ENCODE measurements at regions not wholly inside any gene's neighbourhood (a gene's known extent, or its start where the extent isn't known, plus 50 kb on each side); places are given as distances from the start of the nearest gene placed in this dataset.
A peak's percentile ranks its signal among the peaks of the same experiment; 100 is the strongest.

- H3K4me3 ChIP-seq (ENCODE audit: low read length in 2 of 2), result peak overlapping the region in 1 of 2 donors; percentile 25
- H3K4me2 ChIP-seq (ENCODE audit: insufficient read depth, low read length, poor library complexity, severe bottlenecking), result no peak overlapping the region
- H3K27ac ChIP-seq (replicated peaks; ENCODE audit: low read length), result no peak overlapping the region
These were observed 152.9 kb upstream of the MAP1B start for GRCh38 chr5:71954329-71954728.

GRCh38 chr5:71955723-71956122, 151.6 kb upstream of the MAP1B start:
- Histone ChIP-seq H2AFZ (ENCODE audit: low read length) (no peak overlapping the region), H2AK5ac (ENCODE audit: low read depth, low read length) (no peak overlapping the region), H2BK5ac (ENCODE audit: low read length) (no peak overlapping the region), H3K4me3 (ENCODE audit: low read length in 2 of 2) (no peak overlapping the region), H2BK15ac (ENCODE audit: low read length) (no peak overlapping the region), H3K27ac (replicated peaks; ENCODE audit: low read length) (no peak overlapping the region), H3K9ac (ENCODE audit: low read depth, low read length, poor library complexity) (no peak overlapping the region), H3K36me3 (replicated peaks in 1 of 2; ENCODE audit: control insufficient read depth in 2 of 2, insufficient read depth in 2 of 2, low read length in 2 of 2) (no peaks in the 10 kb centered on the region), H2BK120ac (ENCODE audit: low read depth, low read length) (no peak overlapping the region), H2BK12ac (ENCODE audit: low read length) (no peak overlapping the region), H3K23ac (ENCODE audit: low read depth, low read length, poor library complexity) (no peak overlapping the region), H3K18ac (ENCODE audit: low read length) (no peak overlapping the region), H3K4me1 (ENCODE audit: control insufficient read depth in 2 of 2, insufficient read depth in 1 of 2, low read depth in 1 of 2, low read length in 2 of 2) (peaks cover 10 to 18% of the 10 kb centered on the region in 2 donors), H3K79me1 (ENCODE audit: low read depth, low read length) (no peaks in the 10 kb centered on the region), H4K8ac (ENCODE audit: low read depth, low read length) (no peak overlapping the region), H4K91ac (ENCODE audit: low read depth, low read length, poor library complexity) (no peak overlapping the region), H3K4me2 (ENCODE audit: insufficient read depth, low read length, poor library complexity, severe bottlenecking) (no peak overlapping the region), H3K14ac (ENCODE audit: low read length) (no peak overlapping the region), H3K27me3 (ENCODE audit: control insufficient read depth in 3 of 3, insufficient read depth in 3 of 3, low read depth in 1 of 3, low read length in 3 of 3) (no peaks in the 10 kb centered on the region), H3K4ac (ENCODE audit: low read length) (no peak overlapping the region), H3K9me3 (replicated peaks in 1 of 2; ENCODE audit: control insufficient read depth in 2 of 2, insufficient read depth in 1 of 2, low read depth in 1 of 2, low read length in 2 of 2) (no peaks in the 10 kb centered on the region)
- DNase-seq (ENCODE audit: low spot score), result no peak
- WGBS, 2 donors (ENCODE audit: extremely low coverage in 2 of 2, insufficient read length in 2 of 2, insufficient replicate concordance in 1 of 2), result no CpG with 5 or more reads among the region's 9 CpGs

More at GRCh38 chr5:71954329-71954728, 152.9 kb upstream of the MAP1B start:
- Histone ChIP-seq H3K18ac (ENCODE audit: low read length) (no peak overlapping the region), H2BK5ac (ENCODE audit: low read length) (no peak overlapping the region), H3K14ac (ENCODE audit: low read length) (peak overlapping the region; percentile 57), H4K91ac (ENCODE audit: low read depth, low read length, poor library complexity) (no peak overlapping the region), H3K36me3 (replicated peaks in 1 of 2; ENCODE audit: control insufficient read depth in 2 of 2, insufficient read depth in 2 of 2, low read length in 2 of 2) (no peaks in the 10 kb centered on the region), H3K9ac (ENCODE audit: low read depth, low read length, poor library complexity) (no peak overlapping the region), H3K23ac (ENCODE audit: low read depth, low read length, poor library complexity) (no peak overlapping the region), H2BK15ac (ENCODE audit: low read length) (no peak overlapping the region), H3K4me1 (ENCODE audit: control insufficient read depth in 2 of 2, insufficient read depth in 1 of 2, low read depth in 1 of 2, low read length in 2 of 2) (peaks cover 10 to 20% of the 10 kb centered on the region in 2 donors), H2AFZ (ENCODE audit: low read length) (no peak overlapping the region), H2AK5ac (ENCODE audit: low read depth, low read length) (peak overlapping the region; percentile 51), H3K4ac (ENCODE audit: low read length) (no peak overlapping the region), H4K8ac (ENCODE audit: low read depth, low read length) (no peak overlapping the region), H3K27me3 (ENCODE audit: control insufficient read depth in 3 of 3, insufficient read depth in 3 of 3, low read depth in 1 of 3, low read length in 3 of 3) (no peaks in the 10 kb centered on the region), H3K79me1 (ENCODE audit: low read depth, low read length) (no peaks in the 10 kb centered on the region), H2BK120ac (ENCODE audit: low read depth, low read length) (no peak overlapping the region), H3K9me3 (replicated peaks in 1 of 2; ENCODE audit: control insufficient read depth in 2 of 2, insufficient read depth in 1 of 2, low read depth in 1 of 2, low read length in 2 of 2) (peaks cover 0 to 6% of the 10 kb centered on the region in 2 donors), H2BK12ac (ENCODE audit: low read length) (no peak overlapping the region)
- no peak for DNase-seq (ENCODE audit: low spot score)
- WGBS, 2 donors (ENCODE audit: extremely low coverage in 2 of 2, insufficient read length in 2 of 2, insufficient replicate concordance in 1 of 2), result no CpG with 5 or more reads among the region's 4 CpGs

- no CpG with 5 or more reads among the region's 5 CpGs for WGBS, 2 donors (ENCODE audit: extremely low coverage in 2 of 2, insufficient read length in 2 of 2, insufficient replicate concordance in 1 of 2)
- Histone ChIP-seq H3K4ac (ENCODE audit: low read length) (no peak overlapping the region), H2AFZ (ENCODE audit: low read length) (peak overlapping the region; percentile 88), H3K4me2 (ENCODE audit: insufficient read depth, low read length, poor library complexity, severe bottlenecking) (no peak overlapping the region), H3K9ac (ENCODE audit: low read depth, low read length, poor library complexity) (no peak overlapping the region), H2BK15ac (ENCODE audit: low read length) (no peak overlapping the region), H2BK12ac (ENCODE audit: low read length) (no peak overlapping the region), H3K79me1 (ENCODE audit: low read depth, low read length) (no peaks in the 10 kb centered on the region), H3K36me3 (replicated peaks in 1 of 2; ENCODE audit: control insufficient read depth in 2 of 2, insufficient read depth in 2 of 2, low read length in 2 of 2) (no peaks in the 10 kb centered on the region), H3K9me3 (replicated peaks in 1 of 2; ENCODE audit: control insufficient read depth in 2 of 2, insufficient read depth in 1 of 2, low read depth in 1 of 2, low read length in 2 of 2) (no peaks in the 10 kb centered on the region), H4K91ac (ENCODE audit: low read depth, low read length, poor library complexity) (no peak overlapping the region), H3K4me1 (ENCODE audit: control insufficient read depth in 2 of 2, insufficient read depth in 1 of 2, low read depth in 1 of 2, low read length in 2 of 2) (peaks cover 10 to 18% of the 10 kb centered on the region in 2 donors), H2BK120ac (ENCODE audit: low read depth, low read length) (no peak overlapping the region), H2AK5ac (ENCODE audit: low read depth, low read length) (no peak overlapping the region), H2BK5ac (ENCODE audit: low read length) (no peak overlapping the region), H3K18ac (ENCODE audit: low read length) (no peak overlapping the region), H3K14ac (ENCODE audit: low read length) (no peak overlapping the region), H3K4me3 (ENCODE audit: low read length in 2 of 2) (no peak overlapping the region), H3K27ac (replicated peaks; ENCODE audit: low read length) (no peak overlapping the region), H3K27me3 (ENCODE audit: control insufficient read depth in 3 of 3, insufficient read depth in 3 of 3, low read depth in 1 of 3, low read length in 3 of 3) (no peaks in the 10 kb centered on the region), H3K23ac (ENCODE audit: low read depth, low read length, poor library complexity) (no peak overlapping the region), H4K8ac (ENCODE audit: low read depth, low read length) (no peak overlapping the region)
- no peak for DNase-seq (ENCODE audit: low spot score)
These were observed 149.9 kb upstream of the MAP1B start for GRCh38 chr5:71957292-71957898.

GRCh38 chr5:71960195-71960594, 147.1 kb upstream of the MAP1B start:
- H2BK15ac ChIP-seq (ENCODE audit: low read length), result no peak overlapping the region
- H3K18ac ChIP-seq (ENCODE audit: low read length), result no peak overlapping the region
- H4K8ac ChIP-seq (ENCODE audit: low read depth, low read length), result no peak overlapping the region
- H3K9ac ChIP-seq (ENCODE audit: low read depth, low read length, poor library complexity), result no peak overlapping the region
- H3K9me3 ChIP-seq (replicated peaks in 1 of 2; ENCODE audit: control insufficient read depth in 2 of 2, insufficient read depth in 1 of 2, low read depth in 1 of 2, low read length in 2 of 2), result no peaks in the 10 kb centered on the region
- H3K27me3 ChIP-seq (ENCODE audit: control insufficient read depth in 3 of 3, insufficient read depth in 3 of 3, low read depth in 1 of 3, low read length in 3 of 3), result no peaks in the 10 kb centered on the region
- no peaks in the 10 kb centered on the region for H3K36me3 ChIP-seq (replicated peaks in 1 of 2; ENCODE audit: control insufficient read depth in 2 of 2, insufficient read depth in 2 of 2, low read length in 2 of 2)
- no peak overlapping the region for H3K23ac ChIP-seq (ENCODE audit: low read depth, low read length, poor library complexity)
- peaks cover 3 to 18% of the 10 kb centered on the region in 2 donors for H3K4me1 ChIP-seq (ENCODE audit: control insufficient read depth in 2 of 2, insufficient read depth in 1 of 2, low read depth in 1 of 2, low read length in 2 of 2)
- no peak overlapping the region for H4K91ac ChIP-seq (ENCODE audit: low read depth, low read length, poor library complexity)
- no peak overlapping the region for H3K27ac ChIP-seq (replicated peaks; ENCODE audit: low read length)
- no peak overlapping the region for H2BK120ac ChIP-seq (ENCODE audit: low read depth, low read length)
- H3K4me3 ChIP-seq (ENCODE audit: low read length in 2 of 2), result no peak overlapping the region
- H3K14ac ChIP-seq (ENCODE audit: low read length), result no peak overlapping the region
- no peak overlapping the region for H2BK5ac ChIP-seq (ENCODE audit: low read length)
- DNase-seq (ENCODE audit: low spot score), result no peak
- no peak overlapping the region for H2BK12ac ChIP-seq (ENCODE audit: low read length)
- no peak overlapping the region for H3K4me2 ChIP-seq (ENCODE audit: insufficient read depth, low read length, poor library complexity, severe bottlenecking)
- no peak overlapping the region for H2AK5ac ChIP-seq (ENCODE audit: low read depth, low read length)
- no CpG with 5 or more reads among the region's 4 CpGs for WGBS, 2 donors (ENCODE audit: extremely low coverage in 2 of 2, insufficient read length in 2 of 2, insufficient replicate concordance in 1 of 2)
- no peak overlapping the region for H3K4ac ChIP-seq (ENCODE audit: low read length)
- H2AFZ ChIP-seq (ENCODE audit: low read length), result no peak overlapping the region
- no peaks in the 10 kb centered on the region for H3K79me1 ChIP-seq (ENCODE audit: low read depth, low read length)
